ENCODE measurements at regions not wholly inside any gene's neighbourhood (a gene's known extent, or its start where the extent isn't known, plus 50 kb on each side); places are given as distances from the start of the nearest gene placed in this dataset.
"Not testable (repeated sequence)": the region's sequence is repeated elsewhere in the genome, so short reads cannot be mapped to it uniquely, and the experiment has no call there.

DNA sequence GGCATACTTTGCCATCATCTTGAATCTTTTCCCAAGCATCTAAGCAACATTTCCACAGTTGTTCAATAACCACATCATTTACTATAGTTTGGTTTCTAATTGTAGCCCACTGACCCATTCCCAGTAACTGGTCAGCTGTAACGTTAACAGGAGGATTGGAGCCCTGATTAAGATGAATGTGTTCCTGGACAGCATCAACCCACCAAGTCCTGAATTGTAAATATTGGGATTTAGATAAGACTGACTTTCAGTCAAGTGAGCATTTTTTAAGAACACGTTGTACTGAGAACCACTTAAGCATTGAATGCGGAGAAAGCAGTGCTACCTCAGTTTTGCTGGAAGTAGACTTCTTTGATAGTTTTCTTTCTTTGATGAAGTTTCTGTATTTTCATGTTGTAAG lies 53.3 kb upstream of the ARL4D start:
- DNase-seq, result not testable (repeated sequence)

- DNase-seq, result no peak
Measured at GRCh38 chr17:43344685-43345084, 54.1 kb upstream of the ARL4D start.

DNA sequence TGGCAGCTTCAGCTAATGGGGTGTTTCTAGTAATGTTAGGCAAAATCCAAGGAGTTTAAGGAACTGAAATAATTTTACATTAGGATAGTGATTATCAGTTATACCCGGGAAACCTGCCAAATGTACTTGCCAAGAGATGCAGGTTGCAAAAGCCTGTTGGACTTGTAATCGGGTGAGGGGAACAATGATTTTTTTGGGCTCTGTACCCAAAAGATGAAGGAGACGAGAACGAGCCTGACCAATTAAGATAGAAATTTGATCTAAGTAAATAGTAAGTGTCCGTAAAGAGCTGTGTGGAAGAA lies 56.3 kb upstream of the ARL4D start:
- DNase-seq, result no peak

DNA sequence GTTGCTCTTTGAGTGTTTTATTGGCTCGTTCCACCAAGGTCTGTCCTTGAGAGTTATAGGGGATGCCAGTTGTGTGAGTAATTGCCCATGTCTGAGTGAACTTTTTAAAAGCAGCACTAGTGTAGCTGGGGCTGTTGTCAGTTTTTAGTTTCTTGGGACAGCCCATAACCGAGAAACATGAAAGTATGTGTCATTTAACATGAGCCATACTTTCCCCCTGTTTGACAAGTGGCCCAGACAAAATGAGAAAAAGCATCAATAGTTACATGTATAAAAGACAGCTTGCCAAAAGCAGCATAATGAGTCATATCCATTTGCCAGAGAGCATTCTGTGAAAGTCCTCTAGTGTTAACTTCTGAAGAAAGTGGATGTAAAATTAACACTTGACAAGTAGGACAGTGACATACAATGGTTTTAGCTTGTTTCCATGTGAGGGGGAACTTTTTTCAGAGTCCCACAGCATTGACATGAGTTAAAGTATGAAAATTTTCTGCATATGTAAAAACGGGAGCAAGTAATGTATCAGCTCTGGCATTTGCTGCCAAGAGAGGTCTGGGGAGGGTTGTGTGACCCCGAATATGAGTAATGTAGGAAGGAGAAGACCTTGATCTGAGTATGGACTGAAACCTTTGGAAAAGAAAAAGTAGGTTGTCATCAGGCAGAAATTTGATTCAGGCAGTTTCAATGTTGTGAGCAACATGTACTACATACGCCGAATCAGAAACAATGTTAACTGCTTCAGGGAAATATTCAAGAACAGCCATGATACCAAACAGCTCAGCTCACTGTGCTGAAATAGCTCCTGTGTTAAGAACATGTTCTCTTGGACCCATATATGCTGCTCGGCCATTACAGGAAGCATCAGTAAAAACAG lies 56.8 kb upstream of the ARL4D start:
- no peak for DNase-seq

- DNase-seq, result peak; percentile 56 to 64
Measured at GRCh38 chr17:43338886-43339516, 59.8 kb upstream of the ARL4D start.

- no peak for DNase-seq
Measured at GRCh38 chr17:43337684-43338428, 60.9 kb upstream of the ARL4D start.

- no peak for DNase-seq
Measured at GRCh38 chr17:43334738-43335402, 63.9 kb upstream of the ARL4D start.

GRCh38 chr17:43333433-43333943 lies 65.3 kb upstream of the ARL4D start:
- DNase-seq, result no peak

GRCh38 chr17:43332230-43332629 lies 66.6 kb upstream of the ARL4D start:
- no peak for DNase-seq

DNA sequence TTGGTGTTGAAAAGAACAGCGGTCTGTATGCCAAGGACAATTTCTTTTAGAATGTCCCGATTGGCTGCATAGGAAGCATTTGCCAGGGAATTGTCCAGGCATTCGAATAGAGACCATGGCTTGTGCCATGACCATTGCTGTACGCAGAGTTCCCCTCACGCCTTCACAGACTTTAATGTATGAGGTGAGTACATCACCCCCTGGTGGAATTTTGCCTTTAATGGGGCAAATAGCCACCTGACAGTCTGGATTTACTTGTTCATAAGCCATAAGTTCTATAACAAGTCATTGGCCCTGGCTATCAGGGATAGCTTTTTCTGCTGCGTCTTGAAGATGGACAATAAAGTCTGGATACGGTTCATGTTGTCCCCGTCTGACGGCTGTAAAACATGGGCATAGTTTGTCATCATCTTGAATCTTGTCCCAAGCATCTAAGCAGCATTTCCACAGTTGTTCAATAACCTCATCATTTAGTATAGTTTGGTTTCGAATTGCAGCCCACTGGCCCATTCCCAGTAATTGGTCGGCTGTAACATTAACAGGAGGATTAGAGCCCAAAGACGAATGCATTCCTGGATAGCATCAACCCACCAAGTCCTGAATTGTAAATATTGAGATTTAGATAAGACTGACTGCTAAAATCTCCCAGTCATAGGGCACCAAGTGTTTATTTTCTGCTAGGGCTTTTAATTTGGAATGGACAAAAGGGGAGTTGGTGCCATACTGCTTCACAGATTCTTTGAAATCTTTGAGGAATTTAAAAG lies 67.7 kb upstream of the ARL4D start:
- no peak for DNase-seq

GRCh38 chr17:43329183-43329582 lies 69.6 kb upstream of the ARL4D start:
- DNase-seq, result no peak

DNA sequence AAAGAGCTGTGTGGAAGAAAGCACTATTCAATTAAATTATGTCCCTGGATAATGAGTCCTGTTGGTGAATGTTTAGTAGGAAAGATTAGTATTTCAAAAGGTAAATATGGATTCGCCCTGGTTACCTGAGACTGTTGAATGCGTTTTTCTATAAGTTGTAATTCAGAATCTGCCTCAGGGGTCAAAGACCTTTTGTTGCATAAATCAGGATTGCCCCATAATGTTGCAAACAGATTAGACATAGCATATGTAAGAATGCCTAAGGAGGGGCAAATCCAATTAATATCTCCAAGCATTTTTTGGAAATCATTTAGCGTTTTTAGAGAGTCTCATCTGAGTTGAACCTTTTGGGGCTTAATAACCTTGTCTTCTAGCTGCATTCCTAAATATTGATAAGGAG lies 70.1 kb upstream of the ARL4D start:
- DNase-seq, result no peak

DNA sequence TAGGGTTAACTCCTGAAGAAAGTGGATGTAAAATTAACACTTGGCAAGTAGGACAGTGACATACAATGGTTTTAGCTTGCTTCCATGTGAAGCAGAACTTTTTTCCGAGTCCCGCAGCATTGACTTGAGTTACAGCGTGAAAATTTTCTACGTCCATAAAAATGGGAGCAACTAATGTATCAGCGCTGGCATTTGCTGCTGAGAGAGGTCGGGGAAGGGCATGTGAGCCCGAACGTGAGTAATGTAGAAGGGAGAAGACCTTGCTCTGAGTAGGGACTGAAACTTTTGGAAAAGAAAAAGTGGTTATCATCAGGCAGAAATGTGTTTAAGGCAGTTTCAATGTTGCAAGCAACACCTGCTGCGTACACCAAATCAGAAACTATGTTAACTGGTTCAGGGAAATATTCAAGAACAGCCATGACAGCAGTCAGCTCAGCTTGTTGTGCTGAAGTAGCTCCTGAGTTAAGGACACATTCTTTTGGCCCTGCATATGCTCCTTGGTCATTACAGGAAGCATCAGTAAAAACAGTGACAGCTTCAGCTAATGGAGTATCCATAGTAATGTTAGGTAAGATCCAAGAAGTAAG lies 70.9 kb upstream of the ARL4D start:
- DNase-seq, result no peak

GRCh38 chr17:43327421-43327820 lies 71.4 kb upstream of the ARL4D start:
- no peak for DNase-seq

DNA sequence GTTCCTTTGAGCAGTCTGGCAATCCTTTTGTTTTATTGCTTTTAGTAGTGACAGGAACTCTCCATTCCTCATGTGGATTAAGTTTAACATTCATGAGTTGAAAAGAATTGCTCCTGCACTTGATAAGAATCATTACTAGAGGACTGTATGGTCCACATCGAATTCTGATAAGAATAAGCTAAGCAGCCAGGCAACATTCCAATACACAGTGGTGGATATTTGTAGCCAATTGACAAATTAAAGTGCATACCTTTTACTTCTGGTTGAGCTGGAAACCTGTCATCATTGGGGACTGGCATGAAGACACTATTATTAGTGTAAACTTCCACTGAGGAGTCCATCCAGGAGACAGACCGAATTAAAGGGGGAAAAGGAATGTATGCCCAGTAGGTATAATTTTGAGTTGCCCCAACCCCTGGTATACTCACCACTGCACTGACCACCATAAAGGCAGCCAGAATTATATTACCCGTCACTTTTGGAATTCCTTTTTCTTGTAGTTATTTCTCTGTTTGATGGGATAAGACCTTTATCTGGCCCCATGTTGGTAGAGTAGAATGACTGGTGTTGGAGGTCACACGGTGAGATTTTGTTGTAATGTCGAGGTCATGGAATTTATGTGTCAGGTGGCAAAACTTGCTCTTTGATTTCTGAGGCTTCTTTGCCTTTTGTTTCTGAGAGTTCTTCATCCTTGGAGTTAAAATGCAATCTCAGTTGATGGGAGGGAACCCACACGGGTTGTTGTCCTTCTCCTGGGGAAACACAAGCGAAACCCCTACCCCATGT lies 72.1 kb upstream of the ARL4D start:
- DNase-seq, result no peak

GRCh38 chr17:43324205-43324893 lies 74.4 kb upstream of the ARL4D start:
- no peak for DNase-seq

- DNase-seq, result no peak
Measured at GRCh38 chr17:43319293-43320124, 79.3 kb upstream of the ARL4D start.

- DNase-seq, result no peak
Measured at GRCh38 chr17:43316522-43317142, 82.2 kb upstream of the ARL4D start.
